ENCODE measurements at regions not wholly inside any gene's neighbourhood (a gene's known extent, or its start where the extent isn't known, plus 50 kb on each side); places are given as distances from the start of the nearest gene placed in this dataset.
"Not testable (repeated sequence)": the region's sequence is repeated elsewhere in the genome, so short reads cannot be mapped to it uniquely, and the experiment has no call there.

DNA sequence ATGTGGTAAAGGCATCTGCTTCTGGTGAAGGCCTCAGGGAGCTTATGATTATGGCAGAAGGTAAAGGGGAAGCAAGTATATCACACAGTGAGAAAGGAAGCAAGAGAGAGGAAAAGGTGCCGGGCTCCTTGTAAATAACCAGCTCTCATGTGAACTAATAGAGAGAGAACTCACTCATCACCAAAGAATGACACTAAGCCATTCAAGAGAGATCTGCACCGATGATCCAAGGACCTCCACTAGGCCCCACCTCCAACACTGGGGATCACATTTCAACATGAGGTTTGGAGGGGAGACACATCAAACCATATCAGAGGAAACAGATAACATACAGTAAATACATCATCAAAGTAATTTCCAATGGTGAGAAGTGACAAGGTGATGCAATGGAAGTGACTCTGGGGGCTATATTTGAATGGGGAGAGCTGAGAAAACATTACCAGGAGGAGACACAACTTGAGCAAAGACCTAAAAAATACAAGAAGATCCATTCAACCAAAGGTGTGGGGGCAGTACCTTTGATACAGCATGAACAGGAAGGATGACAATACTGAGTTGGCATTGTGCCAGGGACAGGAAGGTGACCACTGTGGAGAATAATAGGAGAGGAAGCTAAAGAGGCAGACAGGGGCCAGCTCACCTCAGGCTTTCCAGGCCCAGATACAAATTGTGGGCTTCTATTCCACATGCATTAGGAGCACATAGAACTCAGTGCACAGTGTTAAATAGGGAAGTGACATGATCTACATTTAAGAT, 134.4 kb upstream of the GRIP1 start:
- H3K27ac ChIP-seq, result no peak overlapping the region
- H3K27me3 ChIP-seq, result no peaks in the 10 kb centered on the region
- H3K4me1 ChIP-seq (ENCODE audit: control insufficient read depth in 1 of 2, insufficient read depth in 1 of 2, low read depth in 1 of 2, low read length in 1 of 2), result no peaks in the 10 kb centered on the region
- H3K36me3 ChIP-seq, result no peaks in the 10 kb centered on the region
- TF ChIP-seq, protein P1, sequence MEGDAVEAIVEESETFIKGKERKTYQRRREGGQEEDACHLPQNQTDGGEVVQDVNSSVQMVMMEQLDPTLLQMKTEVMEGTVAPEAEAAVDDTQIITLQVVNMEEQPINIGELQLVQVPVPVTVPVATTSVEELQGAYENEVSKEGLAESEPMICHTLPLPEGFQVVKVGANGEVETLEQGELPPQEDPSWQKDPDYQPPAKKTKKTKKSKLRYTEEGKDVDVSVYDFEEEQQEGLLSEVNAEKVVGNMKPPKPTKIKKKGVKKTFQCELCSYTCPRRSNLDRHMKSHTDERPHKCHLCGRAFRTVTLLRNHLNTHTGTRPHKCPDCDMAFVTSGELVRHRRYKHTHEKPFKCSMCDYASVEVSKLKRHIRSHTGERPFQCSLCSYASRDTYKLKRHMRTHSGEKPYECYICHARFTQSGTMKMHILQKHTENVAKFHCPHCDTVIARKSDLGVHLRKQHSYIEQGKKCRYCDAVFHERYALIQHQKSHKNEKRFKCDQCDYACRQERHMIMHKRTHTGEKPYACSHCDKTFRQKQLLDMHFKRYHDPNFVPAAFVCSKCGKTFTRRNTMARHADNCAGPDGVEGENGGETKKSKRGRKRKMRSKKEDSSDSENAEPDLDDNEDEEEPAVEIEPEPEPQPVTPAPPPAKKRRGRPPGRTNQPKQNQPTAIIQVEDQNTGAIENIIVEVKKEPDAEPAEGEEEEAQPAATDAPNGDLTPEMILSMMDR (IDR thresholded peaks at IDR 0.05), result no peak
- no peak overlapping the region for H3K4me3 ChIP-seq (ENCODE audit: low read depth in 1 of 2, low read length in 1 of 2)
- no peaks in the 10 kb centered on the region for H3K9me3 ChIP-seq

DNA sequence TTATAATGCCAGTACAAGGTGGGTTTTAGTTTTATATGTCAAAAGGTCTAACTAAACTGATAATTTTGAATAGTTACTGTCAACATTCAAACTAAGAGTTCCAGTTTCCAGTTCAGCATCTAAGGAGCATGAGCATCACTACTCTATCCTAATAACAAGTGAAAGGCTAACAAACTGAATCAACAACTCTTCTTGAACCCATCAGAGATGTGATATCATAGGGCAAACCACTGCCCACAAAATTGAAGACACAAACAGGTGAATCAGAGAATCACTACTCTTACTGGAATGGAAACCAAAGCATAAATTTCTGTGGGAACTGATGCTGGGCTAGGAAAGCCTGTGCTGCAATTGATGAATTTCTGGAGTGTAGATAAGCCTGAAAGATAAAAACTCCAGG, 140.7 kb upstream of the GRIP1 start:
- TF ChIP-seq, protein P1 (IDR thresholded peaks at IDR 0.05), result no peak
- no peaks in the 10 kb centered on the region for H3K9me3 ChIP-seq
- no peaks in the 10 kb centered on the region for H3K27me3 ChIP-seq
- H3K27ac ChIP-seq, result no peak overlapping the region
- H3K36me3 ChIP-seq, result no peaks in the 10 kb centered on the region
- no peak overlapping the region for H3K4me3 ChIP-seq (ENCODE audit: low read depth in 1 of 2, low read length in 1 of 2)
- H3K4me1 ChIP-seq (ENCODE audit: control insufficient read depth in 1 of 2, insufficient read depth in 1 of 2, low read depth in 1 of 2, low read length in 1 of 2), result no peaks in the 10 kb centered on the region

DNA sequence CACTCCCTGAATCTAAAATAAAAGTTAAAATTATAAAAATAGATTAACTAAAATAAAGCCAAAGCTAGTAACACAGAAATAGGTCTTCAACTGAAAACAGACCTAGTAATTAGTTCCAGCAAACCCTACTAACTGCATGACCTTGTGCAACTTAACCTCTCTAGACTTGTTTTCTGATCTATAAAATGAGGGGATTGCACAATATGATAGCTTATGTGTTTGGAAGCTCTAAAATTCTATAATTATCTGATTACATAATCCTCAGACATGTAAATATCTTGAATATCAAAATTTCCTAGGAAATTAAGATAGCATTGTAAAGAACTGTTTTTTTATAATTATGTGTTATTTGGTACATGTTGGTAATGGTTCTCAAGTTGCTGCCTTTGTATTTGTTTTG, 144.1 kb upstream of the GRIP1 start:
- Histone ChIP-seq H3K4me3 (ENCODE audit: low read depth in 1 of 2, low read length in 1 of 2) (no peak overlapping the region), H3K27ac (no peak overlapping the region), H3K4me1 (ENCODE audit: control insufficient read depth in 1 of 2, insufficient read depth in 1 of 2, low read depth in 1 of 2, low read length in 1 of 2) (no peaks in the 10 kb centered on the region), H3K27me3 (no peaks in the 10 kb centered on the region), H3K9me3 (no peaks in the 10 kb centered on the region), H3K36me3 (no peaks in the 10 kb centered on the region)
- TF ChIP-seq, protein P1 (IDR thresholded peaks at IDR 0.05), result no peak

DNA sequence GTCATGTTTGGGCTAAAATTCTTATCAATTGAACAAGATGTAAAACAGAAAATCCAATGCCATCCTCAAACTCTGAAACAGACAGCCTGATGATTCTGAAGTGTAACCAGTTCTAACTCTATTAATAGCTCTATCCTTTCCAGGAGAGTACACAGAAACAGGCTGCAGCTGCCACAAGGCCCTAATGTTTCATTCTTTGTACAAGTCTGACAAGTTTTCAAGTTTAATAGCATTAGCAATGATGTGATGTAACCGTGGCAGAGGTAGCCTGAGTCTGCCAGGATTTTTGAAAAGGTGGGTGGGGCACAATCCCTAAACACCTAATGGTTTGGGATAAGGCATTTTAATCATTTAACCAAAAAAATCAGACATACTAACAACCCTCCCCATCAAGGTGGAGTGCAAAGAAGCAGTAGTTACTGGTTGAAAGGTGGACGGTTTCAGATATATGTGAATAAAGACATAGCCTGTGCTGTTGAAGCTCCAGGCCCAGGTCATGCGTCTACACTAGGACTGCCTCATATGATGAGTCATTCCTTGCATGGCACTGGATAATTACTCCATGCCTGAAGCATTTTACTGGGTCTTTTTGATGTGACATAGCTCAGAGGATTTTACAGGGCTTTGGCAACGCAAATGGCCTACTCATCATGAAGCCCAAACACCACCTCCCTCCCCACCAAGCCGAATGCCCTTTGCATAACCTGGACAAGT, 145.1 kb upstream of the GRIP1 start:
- no peaks in the 10 kb centered on the region for H3K27me3 ChIP-seq
- no peak overlapping the region for H3K4me3 ChIP-seq (ENCODE audit: low read depth in 1 of 2, low read length in 1 of 2)
- TF ChIP-seq, protein P1 (IDR thresholded peaks at IDR 0.05), result no peak
- no peak overlapping the region for H3K27ac ChIP-seq
- no peaks in the 10 kb centered on the region for H3K36me3 ChIP-seq
- no peaks in the 10 kb centered on the region for H3K9me3 ChIP-seq
- no peaks in the 10 kb centered on the region for H3K4me1 ChIP-seq (ENCODE audit: control insufficient read depth in 1 of 2, insufficient read depth in 1 of 2, low read depth in 1 of 2, low read length in 1 of 2)

DNA sequence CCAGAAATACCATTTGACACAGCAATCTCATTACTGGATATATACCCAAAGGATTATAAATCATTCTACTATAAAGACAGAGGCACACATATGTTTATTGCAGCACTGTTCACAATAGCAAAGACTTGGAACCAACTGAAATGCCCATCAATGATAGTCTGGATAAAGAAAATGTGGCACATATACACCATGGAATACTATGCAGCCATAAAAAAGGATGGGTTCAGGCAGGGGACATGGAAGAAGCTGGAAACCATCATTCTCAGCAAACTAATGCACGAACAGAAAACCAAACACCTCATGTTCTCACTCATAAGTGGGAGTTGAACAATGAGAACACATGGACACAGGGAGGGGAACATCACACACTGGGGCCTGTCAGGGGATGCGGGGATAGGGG, 147.0 kb upstream of the GRIP1 start:
- not testable (repeated sequence) for H3K27ac ChIP-seq; H3K4me3 ChIP-seq (ENCODE audit: low read depth in 1 of 2, low read length in 1 of 2); H3K4me1 ChIP-seq (ENCODE audit: control insufficient read depth in 1 of 2, insufficient read depth in 1 of 2, low read depth in 1 of 2, low read length in 1 of 2); H3K9me3 ChIP-seq; H3K36me3 ChIP-seq; H3K27me3 ChIP-seq

DNA sequence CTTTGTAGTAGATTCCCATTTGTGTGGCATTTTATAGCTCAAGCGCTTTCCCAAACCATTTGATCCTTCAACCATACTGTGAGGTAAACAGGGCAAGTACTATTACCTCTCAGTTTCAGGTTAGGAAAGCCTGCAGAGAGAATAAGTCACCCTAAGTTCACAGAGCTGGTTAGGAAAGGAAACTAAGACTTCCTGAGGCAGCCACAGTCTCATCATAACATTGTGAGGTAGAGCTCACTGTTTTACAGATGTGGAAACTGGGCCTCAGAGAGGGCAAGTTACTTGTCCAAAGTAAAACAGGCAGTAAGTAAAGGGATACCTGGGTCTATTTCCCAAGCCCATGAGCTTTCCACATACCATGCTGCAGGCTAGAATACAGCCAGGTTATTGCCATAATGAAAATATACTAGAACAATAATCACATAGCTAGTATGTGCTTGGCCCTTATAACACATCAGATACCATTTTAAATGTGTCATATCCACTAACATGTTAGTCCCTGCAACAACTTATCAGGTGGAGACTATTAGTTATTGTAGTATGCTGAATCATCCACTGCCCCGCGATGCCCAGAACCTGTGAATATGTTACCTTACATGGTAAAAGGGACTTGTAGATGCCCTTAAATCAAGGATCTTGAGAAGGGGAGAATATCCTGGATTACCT, 150.9 kb upstream of the GRIP1 start:
- Histone ChIP-seq H3K36me3 (no peaks in the 10 kb centered on the region), H3K27me3 (no peaks in the 10 kb centered on the region), H3K4me1 (ENCODE audit: control insufficient read depth in 1 of 2, insufficient read depth in 1 of 2, low read depth in 1 of 2, low read length in 1 of 2) (no peaks in the 10 kb centered on the region), H3K9me3 (no peaks in the 10 kb centered on the region), H3K4me3 (ENCODE audit: low read depth in 1 of 2, low read length in 1 of 2) (no peak overlapping the region), H3K27ac (no peak overlapping the region)
- TF ChIP-seq, protein P1 (IDR thresholded peaks at IDR 0.05), result no peak
